Right renal cortex interstitium (tissue), 3 donors: ENCODE measurements at regions not wholly inside any gene's neighbourhood (a gene's known extent, or its start where the extent isn't known, plus 50 kb on each side); places are given as distances from the start of the nearest gene placed in this dataset.

ENCODE experiments used
- DNase-seq, 3 donors: peaks; one replicate each; pipeline ENCODE4 v3.0.0-alpha.2; 2013; ENCODE audit warnings: low read depth in 3 of 3, low spot score in 2 of 3

DNA sequence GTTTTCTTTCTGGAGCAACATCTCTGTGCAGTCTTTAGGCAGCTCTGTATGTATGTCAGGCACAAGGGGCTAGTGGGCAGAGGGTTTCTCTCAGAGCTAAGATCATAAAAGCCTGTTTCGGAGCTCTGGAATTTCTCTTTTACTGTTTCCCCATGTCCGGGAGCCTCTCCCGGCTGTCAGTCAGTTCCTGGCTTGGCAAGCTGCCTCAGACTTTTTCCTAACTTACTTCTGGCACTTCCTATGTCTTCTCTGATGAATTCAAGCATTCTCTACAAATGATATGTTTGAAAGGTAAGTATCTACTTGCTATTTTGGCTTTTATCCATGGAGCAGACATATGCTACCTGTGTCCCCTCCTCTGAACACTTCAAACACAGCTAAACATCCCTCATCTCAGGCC is 129.3 kb upstream of the PGRMC2 start:
- DNase-seq: no peak

DNA sequence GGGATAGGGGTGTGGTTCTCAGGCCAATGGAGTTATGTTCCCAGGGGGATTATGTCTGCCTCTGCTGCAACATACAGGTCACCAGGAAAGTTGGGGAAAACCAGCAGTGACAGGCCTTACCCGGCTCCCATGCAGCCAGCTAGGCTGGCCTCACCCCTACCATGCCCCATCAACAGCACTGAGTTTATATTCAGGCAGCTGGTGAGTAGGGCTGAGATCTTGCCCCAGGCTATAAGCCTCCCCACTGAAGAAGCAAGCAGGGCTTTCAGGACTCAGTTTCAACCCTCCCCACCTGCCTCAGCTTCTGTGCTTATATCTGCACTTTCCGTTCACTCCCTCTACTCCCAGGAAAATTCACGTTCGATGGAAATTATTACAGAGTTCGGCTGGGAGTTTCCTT is 122.4 kb upstream of the PGRMC2 start:
- DNase-seq: no peak

DNA sequence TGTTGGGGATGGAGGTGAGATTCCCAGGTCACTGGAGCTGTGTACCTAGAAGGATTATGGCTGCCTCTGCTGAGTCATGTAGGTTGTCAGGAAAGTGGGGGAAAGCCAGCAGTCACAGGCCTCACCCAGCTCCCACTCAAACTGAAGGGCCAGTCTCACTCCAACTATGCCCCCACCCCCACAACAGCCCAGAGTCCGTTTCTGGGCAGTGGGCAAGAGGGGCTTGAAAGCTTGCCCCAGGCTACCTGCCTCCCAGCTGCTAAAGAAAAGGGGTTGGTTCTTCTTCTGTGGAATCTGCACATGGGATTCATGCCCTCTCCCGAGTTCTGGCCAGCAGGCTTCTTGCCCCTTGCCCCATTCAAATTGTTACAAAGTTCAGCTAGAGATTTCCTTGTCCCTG is 116.0 kb upstream of the PGRMC2 start:
- DNase-seq: no peak

DNA sequence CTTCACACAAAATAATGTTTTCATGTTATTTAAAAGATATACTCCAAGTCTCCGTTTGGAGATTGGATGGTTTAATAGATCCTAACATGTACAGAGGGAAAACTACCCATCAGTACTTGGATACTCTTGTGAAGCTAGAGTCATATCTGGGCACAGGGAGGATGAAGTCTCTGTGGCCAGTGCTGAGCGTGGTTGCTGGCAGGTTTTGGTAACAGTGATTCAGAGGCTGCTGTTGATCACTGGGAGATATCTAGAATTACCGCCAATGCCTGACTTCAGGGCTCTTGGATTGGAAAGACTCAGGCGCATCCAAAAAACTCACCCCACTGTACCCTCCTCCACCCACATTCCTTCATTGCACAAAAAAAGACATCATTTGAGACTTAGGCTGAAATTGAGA is 107.2 kb upstream of the PGRMC2 start:
- no peak for DNase-seq

DNA sequence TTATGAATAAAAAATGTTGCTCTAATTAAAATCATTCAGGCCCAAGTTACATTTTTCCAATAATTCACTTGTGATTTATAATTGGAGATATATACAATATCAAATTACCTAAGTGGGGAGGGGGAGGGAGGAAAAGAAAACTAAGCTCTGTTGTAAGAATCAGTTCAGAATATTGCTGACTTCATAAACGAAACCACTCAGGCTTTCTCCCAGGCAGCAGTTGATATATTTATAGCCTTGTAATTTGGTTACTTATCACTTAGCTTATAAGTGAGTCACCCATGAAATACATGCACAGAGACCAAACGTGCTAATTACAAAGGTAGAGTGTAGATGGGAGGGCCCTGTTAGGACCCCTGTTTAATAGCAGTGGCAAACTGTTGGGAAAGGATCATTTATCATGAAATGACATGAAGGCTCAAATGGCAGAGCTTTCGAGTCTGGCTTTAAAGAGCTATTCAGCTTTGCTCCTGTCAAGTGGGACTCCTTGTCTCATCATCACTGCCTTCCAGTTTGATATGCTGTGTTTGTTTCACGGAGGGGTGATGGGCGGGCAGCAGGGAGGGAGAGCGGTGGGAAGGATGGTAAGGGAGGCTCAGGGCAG is 105.6 kb upstream of the PGRMC2 start:
- DNase-seq: peak in 1 of 3 donors; percentile 13

DNA sequence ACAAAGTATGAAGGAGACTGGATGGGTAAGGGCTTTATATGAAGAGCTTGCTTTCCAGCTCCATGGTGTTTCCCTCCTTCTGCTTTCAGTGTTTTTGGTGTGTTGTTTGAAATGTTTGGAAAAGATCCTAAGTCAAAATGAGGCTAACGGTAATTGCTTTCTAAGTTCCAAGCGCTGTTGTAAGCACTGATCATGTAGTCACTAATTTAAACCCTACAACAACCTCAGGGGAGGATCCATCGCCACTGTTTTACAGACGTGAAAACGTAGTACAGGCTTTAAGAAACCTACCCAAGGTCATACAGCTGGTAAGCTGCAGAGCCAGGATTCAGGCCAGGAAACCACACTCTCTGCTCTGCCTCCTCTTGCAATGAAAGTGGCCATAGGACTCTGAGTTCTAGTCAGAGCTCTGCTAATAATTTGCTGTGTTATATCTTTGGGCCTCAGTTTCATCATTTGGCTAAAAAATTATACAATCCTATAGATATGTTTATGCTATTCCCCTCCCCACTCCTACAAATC is 102.9 kb upstream of the PGRMC2 start:
- no peak for DNase-seq

DNA sequence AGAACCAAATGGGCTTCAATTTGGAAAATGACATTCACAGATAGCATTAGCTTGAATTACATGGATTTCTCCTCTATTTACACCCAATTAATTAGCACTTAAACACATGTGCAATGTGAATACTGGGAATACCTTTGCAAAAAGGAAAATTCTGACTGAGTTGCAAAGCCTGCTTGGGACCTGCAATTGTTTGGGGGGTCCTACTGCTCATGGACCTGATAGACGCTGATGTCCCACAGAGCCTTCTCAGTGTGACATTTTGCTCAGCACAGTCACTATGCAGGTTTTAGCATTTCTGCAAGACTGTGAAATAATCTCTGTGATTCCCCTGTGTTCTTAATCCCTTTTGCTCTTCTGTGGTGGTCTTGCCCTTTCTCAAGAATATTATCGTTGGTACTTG is 101.2 kb upstream of the PGRMC2 start:
- DNase-seq: no peak

DNA sequence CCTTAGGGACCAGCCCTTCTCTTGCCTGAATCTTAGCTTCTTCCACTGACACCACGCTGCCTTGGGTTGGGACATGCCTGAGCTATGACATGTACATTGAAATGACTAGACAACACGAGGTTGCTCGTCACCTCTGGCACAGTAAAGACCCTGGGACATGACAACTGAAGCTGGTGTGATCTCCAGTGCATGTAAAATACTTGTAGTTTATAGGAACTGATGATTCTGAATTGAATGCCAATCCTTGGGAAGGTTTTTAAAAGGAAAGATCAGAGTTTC is 100.7 kb upstream of the PGRMC2 start:
- DNase-seq: no peak

DNA sequence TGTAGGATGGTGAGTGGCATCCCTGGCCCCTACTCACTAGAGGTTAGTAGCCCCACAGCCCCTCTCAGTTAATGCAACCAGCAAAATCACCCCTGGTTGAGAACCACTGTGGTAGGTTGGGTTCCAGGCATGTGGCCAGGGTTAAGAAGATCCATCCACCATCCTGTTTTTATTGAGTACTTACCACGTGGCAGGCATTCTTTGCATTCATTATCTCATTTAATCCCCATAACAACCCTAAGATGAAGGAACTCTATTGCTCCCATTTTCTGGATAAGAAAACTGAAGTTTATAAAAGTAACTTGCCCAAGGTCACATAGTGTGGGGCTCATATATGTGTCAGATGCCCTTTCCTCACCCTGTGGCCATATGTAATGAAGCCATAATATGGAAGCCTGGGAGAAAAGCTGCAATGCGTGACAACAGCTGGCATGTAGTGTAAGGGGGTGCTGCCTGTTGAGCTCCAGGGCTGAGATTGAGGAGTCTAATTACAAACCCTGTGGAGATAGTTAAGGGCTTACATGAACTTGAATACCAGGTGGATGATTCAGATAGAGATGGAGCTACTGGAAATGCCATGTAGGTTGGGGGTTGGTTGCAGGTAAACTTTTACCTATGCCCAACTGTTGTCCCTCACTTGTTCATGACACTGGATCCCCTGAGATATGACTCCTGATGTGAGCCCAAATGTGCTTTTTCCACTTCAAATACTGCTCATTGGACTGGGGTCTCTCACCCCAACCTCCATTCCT is 100.2 kb upstream of the PGRMC2 start:
- DNase-seq: no peak

DNA sequence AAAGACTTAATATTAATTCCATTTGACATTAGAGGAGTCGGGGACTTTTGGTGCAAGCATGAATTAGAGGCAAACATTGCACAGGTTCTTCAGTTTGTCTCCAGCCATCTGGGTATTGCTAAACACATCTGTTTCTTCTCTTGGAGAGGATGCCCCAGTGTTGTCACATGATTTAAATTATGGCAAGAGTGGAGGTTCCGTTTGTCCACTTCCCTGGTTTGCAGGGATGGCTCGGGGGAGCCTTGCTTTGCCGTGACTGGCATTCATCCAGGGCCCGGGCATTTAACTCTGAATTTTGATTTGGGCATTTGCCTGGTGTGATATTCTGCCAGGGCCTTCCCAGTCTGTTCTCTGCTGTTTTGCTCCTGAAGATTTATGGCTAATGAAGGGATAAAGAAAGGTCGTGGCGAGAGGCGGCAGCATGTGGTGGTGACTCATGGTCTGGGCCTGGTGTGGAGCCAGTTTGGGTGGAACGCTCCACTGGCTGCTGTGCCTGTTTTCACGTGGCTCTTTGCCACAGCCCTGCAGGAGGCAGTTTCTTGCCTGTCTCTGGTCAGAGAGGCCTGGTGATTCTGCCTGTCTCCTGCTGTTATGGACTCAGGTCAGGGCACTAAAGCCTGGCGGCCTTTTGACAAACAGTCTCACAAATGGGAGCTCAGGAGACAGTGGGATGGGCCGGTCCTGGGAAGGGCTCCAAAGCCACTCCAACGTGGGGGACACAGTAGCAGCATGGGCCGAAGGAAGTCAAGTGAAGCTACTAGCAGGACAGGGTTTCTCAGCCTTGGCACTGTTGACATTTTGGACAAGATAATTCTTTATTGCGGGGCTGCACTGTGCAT is 99.4 kb upstream of the PGRMC2 start:
- DNase-seq: peak in 1 of 3 donors; percentile 3

DNA sequence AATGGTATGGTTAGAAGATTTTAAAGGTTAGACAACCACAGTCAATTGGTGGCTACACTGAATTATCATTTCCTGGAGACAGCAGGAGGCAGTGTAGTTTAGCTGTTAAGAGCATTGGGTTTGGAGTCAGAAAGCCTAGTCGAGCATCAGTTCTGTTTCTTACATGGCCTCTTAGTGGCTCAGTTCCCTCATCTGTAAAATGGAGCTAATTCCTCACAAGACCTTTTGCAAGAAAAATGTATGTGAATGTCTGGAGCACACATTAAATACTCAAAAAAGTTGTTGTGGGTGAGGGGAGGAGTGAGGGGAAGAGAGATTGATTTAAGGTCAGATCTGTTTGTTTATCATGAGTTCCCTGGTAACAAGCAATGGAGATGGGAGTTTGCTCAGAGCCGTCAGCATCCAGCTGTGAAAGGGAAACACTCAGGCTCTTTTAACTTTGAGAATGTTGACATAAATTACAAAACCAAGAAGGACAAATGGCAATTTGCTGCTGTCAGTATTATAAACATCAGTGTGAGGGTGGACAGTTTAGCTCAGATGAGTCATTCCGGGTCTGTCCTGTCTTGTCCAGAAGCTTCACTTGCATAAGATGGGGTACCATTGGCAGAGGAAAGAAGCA is 98.2 kb upstream of the PGRMC2 start:
- DNase-seq: peak in 1 of 3 donors; percentile 27

DNA sequence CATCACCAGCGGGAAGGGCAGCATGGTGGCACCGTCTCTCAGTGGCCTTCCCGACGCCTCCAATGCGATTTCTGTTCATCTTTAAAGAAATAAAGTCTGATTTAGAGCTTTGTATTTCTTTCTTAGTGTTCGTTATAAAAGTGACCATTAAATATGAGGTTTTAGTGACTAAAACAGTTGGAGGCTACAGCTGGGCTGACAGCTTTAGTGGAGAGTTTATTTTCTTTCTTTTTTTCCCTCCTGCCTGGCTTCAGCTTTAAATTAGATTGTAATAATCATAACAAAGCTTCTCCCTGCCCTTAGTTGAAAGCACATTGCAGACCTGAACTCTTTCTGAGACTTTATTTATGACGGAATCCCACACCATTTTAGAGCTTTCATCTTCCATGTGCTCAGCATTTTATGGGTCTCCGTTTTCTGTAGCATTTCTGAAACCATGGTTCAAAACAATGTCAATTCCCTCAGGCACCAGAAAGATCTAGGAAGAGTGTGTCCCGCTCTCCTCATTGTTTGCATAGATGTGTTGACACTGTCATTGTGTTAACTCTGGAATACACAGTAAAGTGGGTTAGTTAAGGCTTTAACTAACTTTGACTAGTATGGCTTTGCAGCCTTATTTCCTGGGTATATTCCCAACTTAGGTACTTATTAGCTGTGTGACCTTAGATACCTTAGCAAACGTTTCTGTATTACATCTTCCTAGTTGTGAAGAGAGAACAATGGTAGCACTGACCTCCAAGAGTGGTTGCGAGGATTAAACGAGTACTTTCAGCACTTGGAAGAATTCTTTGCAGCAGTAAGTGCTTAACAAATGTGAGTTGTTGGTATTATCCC is 97.4 kb upstream of the PGRMC2 start:
- DNase-seq: peak in 1 of 3 donors; percentile 15

DNA sequence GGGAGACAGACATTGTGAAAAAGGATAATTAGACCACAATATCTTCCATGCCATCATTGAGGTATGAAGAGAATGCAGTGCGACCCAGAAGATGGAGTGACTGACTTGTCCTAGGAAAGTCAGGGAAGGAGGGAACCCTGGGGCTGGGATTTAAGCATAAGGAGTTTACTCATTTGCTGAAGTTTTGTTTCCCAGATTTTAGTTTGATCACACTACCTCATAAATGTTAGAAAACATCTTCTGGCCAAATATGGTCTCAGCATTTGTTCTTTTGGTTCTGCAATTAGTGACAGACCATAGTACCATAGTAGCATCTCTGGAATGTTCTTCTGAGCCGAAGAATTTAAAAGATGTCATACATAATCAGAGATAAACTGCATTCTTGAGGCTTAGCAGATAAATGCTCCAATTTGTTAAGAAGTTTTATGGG is 96.5 kb upstream of the PGRMC2 start:
- DNase-seq: no peak

DNA sequence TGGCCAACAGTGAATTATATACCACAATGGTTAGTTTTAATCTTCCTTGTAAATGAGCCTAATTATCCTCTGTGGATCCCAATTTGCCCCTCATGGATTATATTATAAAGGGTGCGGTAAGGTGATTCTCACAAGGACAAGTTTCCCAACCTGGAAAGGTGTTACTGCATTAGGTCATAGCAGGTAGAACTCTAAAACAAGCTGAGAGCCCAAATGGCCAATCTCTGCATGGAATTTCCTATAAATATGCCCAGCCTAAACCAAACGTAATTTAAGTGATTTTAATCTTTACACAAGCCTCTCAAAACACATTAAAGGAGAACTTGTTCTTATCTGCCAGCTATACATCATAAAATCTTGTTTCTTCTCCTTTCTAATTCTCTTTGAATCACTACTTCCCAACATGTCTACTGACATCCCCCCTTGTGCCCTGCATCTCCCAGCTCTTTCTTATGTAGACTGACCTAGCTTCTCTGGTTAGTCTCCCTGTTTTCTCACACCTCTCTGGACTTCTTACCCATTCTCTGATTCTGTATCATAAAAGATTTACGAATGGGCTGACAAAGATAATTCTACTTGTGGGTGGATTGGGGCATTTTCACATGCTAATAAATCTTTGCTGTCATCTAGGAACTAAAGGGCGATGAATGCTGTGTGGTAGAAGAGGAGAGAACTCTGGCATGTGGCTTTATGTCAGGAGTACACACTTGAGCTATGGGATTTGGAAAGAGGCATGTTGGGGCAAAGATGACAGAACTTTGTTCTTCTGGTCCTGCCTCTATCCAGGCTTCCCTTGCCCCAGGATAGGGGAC is 94.3 kb upstream of the PGRMC2 start:
- no peak for DNase-seq

DNA sequence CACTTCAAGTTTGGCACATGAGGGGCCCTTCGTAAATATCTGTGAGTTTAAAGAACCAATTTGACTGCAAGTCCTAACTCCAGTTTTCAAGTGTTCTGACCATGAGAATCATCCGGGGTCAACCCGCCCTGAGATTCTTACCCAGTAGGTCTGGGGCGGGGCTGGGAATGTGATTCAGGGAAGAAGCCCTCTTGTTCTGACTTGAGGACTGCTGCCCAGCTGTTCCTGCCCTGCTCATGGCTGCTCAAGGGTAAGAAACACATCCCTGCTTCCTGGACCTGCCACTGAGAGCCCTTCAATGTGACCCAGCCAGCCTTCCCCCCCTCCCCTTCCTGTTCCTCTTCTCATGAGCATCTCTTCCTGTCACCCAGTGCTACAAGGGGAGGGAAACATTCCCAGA is 92.7 kb upstream of the PGRMC2 start:
- DNase-seq: no peak

DNA sequence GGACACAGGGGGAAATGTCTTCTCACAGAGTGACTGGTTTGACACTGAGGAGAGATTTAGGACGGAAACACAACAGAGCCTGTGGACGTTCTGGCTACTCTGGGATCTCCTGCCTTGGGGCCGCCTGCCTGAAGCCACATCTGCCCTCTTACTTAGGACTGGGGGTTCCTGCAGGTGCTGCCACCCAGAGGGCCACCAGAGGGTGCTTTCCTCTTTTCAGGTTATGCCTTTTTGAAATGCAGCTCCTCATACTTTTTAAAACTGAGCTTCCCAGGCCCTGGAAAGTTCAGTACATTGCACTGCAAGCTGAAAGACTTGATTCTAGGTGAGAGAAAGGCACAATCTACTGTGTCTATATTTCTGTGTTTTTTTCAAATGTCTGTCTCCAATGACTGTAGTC is 92.2 kb upstream of the PGRMC2 start:
- DNase-seq: no peak

DNA sequence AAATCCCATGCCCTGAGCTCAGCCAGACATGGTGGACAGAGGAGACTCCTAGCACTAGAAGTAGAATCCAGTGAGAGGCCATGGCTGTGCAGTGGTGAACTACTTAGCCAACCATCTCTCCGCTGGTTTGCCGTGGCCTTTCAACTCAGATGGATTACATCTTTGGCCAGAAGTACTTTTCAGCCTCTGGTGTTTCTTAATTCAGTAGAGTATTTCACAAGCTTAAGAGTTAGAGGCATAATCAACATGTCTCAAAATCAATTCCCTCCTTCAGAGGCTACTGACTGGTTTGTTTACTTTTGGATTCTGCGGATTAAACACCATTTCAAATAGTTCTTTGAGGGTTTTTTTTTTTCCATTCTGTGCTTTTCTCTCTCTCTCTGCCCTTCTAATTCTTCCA is 91.1 kb upstream of the PGRMC2 start:
- DNase-seq: no peak

DNA sequence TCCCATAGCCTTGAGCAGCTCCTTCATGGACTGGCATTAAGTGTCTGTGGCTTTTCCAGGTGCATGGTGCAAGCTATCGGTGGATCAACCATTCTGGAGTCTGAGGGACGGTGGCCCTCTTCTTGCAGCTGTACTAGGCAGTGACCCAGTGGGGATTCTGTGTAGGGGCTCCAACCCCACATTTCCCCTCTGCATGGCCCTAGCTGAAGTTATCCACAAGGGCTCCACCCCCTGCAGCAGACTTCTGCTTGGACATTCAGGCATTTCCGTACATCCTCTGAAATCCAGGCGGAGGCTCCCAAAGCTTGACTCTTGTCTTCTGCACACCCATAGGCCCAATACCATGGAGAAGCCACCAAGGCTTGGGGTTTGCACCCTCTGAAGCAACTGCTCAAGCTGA is 89.3 kb upstream of the PGRMC2 start:
- DNase-seq: no peak

DNA sequence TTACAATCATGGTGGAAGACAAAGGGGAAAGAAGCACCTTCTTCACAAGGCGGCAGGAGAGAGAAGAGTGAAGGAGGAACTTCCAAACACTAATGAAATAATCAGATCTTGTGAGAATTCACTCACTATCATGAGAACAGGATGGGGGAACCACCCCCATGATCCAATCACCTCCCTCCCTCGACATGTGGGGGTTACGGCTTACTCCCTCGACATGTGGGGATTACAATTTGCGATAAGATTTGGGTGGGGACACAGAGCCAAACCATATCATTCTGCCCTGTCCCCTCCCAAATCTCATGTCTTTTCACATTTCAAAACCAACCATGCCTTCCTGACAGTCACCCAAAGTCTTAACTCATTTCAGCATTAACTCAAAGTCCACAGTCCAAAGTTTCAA is 88.7 kb upstream of the PGRMC2 start:
- no peak for DNase-seq

DNA sequence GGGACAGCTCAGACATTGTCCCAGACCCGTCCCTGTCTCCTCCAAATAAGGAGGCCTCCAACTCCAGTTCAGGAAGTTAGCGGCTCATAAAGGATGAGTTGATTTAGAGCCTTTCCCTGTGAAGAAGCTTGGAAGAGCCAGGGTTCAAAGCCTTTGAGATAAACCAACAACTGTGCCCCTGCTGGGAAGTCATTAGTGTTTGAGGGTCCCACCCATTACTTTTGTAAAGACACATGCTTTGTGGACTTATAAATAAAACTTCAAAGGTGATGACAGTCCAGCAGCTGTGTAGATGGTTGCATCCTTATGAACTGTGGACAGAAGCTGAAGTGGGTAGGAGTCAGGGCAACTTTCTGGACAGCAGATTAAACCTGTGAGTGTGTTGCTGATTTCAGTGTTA is 86.0 kb upstream of the PGRMC2 start:
- no peak for DNase-seq
